DMS79 (cell line): ENCODE measurements at regions not wholly inside any gene's neighbourhood (a gene's known extent, or its start where the extent isn't known, plus 50 kb on each side); places are given as distances from the start of the nearest gene placed in this dataset.
"Not testable (repeated sequence)": the region's sequence is repeated elsewhere in the genome, so short reads cannot be mapped to it uniquely, and the experiment has no call there.

ENCODE experiments used
- DNase-seq: peaks from one replicate; lab custom pipeline; 2025; lab: John Stamatoyannopoulos, UW

GRCh38 chr2:14424478-14425390, 207.8 kb upstream of the LRATD1 start:
- no peak for DNase-seq

GRCh38 chr2:14425869-14426268, 206.6 kb upstream of the LRATD1 start:
- no peak for DNase-seq

- DNase-seq, result no peak
These were observed 204.5 kb upstream of the LRATD1 start for GRCh38 chr2:14428056-14428455.

GRCh38 chr2:14433946-14434495, 198.5 kb upstream of the LRATD1 start:
- DNase-seq, result no peak

GRCh38 chr2:14445670-14446069, 186.8 kb upstream of the LRATD1 start:
- no peak for DNase-seq

GRCh38 chr2:14448340-14448739, 184.2 kb upstream of the LRATD1 start:
- no peak for DNase-seq

- DNase-seq, result no peak
These were observed 181.2 kb upstream of the LRATD1 start for GRCh38 chr2:14451312-14451711.

- DNase-seq, result no peak
These were observed 178.3 kb upstream of the LRATD1 start for GRCh38 chr2:14454202-14454601.

GRCh38 chr2:14459786-14460325, 172.7 kb upstream of the LRATD1 start:
- DNase-seq, result no peak

- no peak for DNase-seq
These were observed 156.5 kb upstream of the LRATD1 start for GRCh38 chr2:14475994-14476393.

GRCh38 chr2:14479486-14479885, 153.0 kb upstream of the LRATD1 start:
- no peak for DNase-seq

- no peak for DNase-seq
These were observed 152.4 kb upstream of the LRATD1 start for GRCh38 chr2:14480120-14480519.

GRCh38 chr2:14480906-14481305, 151.6 kb upstream of the LRATD1 start:
- no peak for DNase-seq

GRCh38 chr2:14492920-14493503, 139.5 kb upstream of the LRATD1 start:
- no peak for DNase-seq

GRCh38 chr2:14494759-14495158, 137.8 kb upstream of the LRATD1 start:
- DNase-seq, result no peak

GRCh38 chr2:14501061-14501460, 131.5 kb upstream of the LRATD1 start:
- no peak for DNase-seq

GRCh38 chr2:14506955-14507354, 125.6 kb upstream of the LRATD1 start:
- not testable (repeated sequence) for DNase-seq

GRCh38 chr2:14511541-14511940, 121.0 kb upstream of the LRATD1 start:
- no peak for DNase-seq

GRCh38 chr2:14513903-14514302, 118.6 kb upstream of the LRATD1 start:
- DNase-seq, result no peak

- DNase-seq, result no peak
These were observed 115.7 kb upstream of the LRATD1 start for GRCh38 chr2:14516844-14517243.

- no peak for DNase-seq
These were observed 114.8 kb upstream of the LRATD1 start for GRCh38 chr2:14517731-14518130.

GRCh38 chr2:14520385-14520945, 112.1 kb upstream of the LRATD1 start:
- no peak for DNase-seq
